SK-N-SH (cell line): ENCODE measurements at regions not wholly inside any gene's neighbourhood (a gene's known extent, or its start where the extent isn't known, plus 50 kb on each side); places are given as distances from the start of the nearest gene placed in this dataset.

Experiments
- EZH2phosphoT487 ChIP-seq: fragments of 200-600 bp; sonication (generic); IDR thresholded peaks from 2 replicates; pipeline ENCODE4 v1.6.1; 2017; ENCODE audit warnings: low read depth, mixed run types, mild to moderate bottlenecking, antibody characterized with exemption, moderate library complexity, borderline replicate concordance
- JUND ChIP-seq: IDR thresholded peaks from 2 replicates; pipeline ENCODE4 v1.4.0; 2012
- RCOR1 ChIP-seq: fragments of 150-350 bp; IDR thresholded peaks from 2 replicates; pipeline ENCODE4 v1.6.1; 2017; ENCODE audit warnings: antibody characterized with exemption, low read length
- TF ChIP-seq, protein P1 (sequence below): fragments of 200-600 bp; sonication (generic); IDR thresholded peaks from 2 replicates; pipeline ENCODE4 v1.6.1; 2017; ENCODE audit warnings: antibody characterized with exemption, mild to moderate bottlenecking, moderate library complexity
- TF ChIP-seq, protein P2 (sequence below): IDR thresholded peaks from 2 replicates; pipeline ENCODE4 v1.4.0; 2012; ENCODE audit warnings: low read depth
- TF ChIP-seq, protein P3 (sequence below): fragments of 150-350 bp; IDR thresholded peaks from 2 replicates; pipeline ENCODE4 v1.6.1; 2017; ENCODE audit warnings: antibody characterized with exemption, low read length, low read depth, borderline replicate concordance

DNA sequence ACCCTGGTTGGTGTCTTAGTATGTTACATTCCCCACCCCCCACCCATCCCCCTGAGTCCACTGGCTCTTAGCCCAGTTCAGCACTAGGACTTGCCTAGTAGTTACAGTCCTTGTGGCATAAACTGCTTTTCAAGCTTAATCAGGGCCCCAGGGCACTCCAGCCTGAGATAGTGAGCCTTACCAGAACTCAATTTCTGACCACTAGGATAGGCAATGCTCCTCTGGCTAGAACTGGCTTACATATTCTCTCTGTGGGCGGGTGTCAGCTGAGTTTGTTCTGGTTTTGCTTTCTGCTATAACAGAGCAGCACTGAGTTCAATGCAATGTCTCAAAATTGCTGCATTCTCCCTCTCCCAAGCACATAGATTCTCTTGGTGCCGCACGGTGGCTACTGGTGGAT is 391.4 kb upstream of the DIPK2B start:
- TF ChIP-seq EZH2phosphoT487, result no peak
- TF ChIP-seq, protein P1, sequence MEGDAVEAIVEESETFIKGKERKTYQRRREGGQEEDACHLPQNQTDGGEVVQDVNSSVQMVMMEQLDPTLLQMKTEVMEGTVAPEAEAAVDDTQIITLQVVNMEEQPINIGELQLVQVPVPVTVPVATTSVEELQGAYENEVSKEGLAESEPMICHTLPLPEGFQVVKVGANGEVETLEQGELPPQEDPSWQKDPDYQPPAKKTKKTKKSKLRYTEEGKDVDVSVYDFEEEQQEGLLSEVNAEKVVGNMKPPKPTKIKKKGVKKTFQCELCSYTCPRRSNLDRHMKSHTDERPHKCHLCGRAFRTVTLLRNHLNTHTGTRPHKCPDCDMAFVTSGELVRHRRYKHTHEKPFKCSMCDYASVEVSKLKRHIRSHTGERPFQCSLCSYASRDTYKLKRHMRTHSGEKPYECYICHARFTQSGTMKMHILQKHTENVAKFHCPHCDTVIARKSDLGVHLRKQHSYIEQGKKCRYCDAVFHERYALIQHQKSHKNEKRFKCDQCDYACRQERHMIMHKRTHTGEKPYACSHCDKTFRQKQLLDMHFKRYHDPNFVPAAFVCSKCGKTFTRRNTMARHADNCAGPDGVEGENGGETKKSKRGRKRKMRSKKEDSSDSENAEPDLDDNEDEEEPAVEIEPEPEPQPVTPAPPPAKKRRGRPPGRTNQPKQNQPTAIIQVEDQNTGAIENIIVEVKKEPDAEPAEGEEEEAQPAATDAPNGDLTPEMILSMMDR, result no peak
- TF ChIP-seq RCOR1, result no peak
- TF ChIP-seq, protein P2, sequence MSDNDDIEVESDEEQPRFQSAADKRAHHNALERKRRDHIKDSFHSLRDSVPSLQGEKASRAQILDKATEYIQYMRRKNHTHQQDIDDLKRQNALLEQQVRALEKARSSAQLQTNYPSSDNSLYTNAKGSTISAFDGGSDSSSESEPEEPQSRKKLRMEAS, result no peak
- TF ChIP-seq, protein P3, sequence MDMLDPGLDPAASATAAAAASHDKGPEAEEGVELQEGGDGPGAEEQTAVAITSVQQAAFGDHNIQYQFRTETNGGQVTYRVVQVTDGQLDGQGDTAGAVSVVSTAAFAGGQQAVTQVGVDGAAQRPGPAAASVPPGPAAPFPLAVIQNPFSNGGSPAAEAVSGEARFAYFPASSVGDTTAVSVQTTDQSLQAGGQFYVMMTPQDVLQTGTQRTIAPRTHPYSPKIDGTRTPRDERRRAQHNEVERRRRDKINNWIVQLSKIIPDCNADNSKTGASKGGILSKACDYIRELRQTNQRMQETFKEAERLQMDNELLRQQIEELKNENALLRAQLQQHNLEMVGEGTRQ, result no peak
- no peak for TF ChIP-seq JUND
